ENCODE measurements at regions not wholly inside any gene's neighbourhood (a gene's known extent, or its start where the extent isn't known, plus 50 kb on each side); places are given as distances from the start of the nearest gene placed in this dataset.
"Not testable (repeated sequence)": the region's sequence is repeated elsewhere in the genome, so short reads cannot be mapped to it uniquely, and the experiment has no call there.

DNA sequence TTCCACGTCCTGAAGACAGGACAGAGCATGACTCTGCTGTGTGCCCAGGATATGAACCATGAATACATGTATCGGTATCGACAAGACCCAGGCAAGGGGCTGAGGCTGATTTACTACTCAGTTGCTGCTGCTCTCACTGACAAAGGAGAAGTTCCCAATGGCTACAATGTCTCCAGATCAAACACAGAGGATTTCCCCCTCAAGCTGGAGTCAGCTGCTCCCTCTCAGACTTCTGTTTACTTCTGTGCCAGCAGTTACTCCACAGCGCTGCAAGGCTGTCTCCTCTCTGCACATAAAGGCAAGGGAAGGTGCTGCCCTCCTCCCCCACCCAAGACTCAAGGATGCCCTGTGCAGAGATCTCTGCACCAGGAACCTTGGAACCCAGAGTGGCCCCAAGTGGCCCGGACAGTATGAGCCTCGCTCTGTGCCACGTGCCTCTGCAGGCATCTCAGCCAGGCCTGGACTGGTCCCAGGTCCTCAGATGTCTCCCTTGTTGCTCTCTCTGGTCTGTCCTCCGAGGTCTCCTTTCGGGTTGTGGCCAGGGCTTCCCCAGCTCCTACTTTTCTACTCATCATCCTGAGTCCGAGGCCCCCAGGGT lies 230.3 kb upstream of the PRSS58 start:
- intact Hi-C loops (cut with DNase I), result no loop called here
- H3K27ac ChIP-seq, result no peak overlapping the region
- H3K9me3 ChIP-seq (replicated peaks in 1 of 3), result no peaks in the 10 kb centered on the region
- H3K27me3 ChIP-seq, result no peaks in the 10 kb centered on the region
- H3K36me3 ChIP-seq (replicated peaks in 1 of 2), result no peaks in the 10 kb centered on the region
- TF ChIP-seq POLR2A (IDR thresholded peaks at IDR 0.05), result no peak
- TF ChIP-seq, protein P1, sequence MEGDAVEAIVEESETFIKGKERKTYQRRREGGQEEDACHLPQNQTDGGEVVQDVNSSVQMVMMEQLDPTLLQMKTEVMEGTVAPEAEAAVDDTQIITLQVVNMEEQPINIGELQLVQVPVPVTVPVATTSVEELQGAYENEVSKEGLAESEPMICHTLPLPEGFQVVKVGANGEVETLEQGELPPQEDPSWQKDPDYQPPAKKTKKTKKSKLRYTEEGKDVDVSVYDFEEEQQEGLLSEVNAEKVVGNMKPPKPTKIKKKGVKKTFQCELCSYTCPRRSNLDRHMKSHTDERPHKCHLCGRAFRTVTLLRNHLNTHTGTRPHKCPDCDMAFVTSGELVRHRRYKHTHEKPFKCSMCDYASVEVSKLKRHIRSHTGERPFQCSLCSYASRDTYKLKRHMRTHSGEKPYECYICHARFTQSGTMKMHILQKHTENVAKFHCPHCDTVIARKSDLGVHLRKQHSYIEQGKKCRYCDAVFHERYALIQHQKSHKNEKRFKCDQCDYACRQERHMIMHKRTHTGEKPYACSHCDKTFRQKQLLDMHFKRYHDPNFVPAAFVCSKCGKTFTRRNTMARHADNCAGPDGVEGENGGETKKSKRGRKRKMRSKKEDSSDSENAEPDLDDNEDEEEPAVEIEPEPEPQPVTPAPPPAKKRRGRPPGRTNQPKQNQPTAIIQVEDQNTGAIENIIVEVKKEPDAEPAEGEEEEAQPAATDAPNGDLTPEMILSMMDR (IDR thresholded peaks at IDR 0.05), result no peak
- no peak for DNase-seq
- no peaks in the 10 kb centered on the region for H3K4me1 ChIP-seq (replicated peaks in 1 of 2)
- H3K4me3 ChIP-seq, result no peak overlapping the region
- WGBS, 4 donors, result 70 to 80% (median 72%) methylated on average over 8 to 10 of the region's 10 CpGs

DNA sequence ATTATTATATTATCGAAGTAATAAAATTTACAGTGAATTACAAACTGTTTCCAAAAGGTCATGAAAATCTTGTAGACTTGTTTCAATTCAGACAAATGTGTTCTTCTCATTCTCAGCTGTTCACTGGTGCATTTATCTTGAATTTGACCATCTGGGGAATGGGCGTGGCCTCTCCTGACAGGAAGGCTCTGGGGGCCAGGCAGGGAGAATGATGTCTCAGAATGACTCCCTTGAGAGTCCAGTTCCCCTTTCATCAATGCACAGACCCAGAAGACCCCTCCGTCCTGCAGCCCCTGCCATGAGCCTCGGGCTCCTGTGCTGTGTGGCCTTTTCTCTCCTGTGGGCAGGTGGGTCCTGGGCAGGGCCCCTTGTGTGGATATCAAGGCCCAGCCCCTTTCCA lies 229.7 kb upstream of the PRSS58 start:
- H3K4me3 ChIP-seq; intact Hi-C loops (cut with DNase I): not testable (repeated sequence)
- 50 to 68% (median 59%) methylated on average over 3 to 4 of the region's 4 CpGs for WGBS, 4 donors

DNA sequence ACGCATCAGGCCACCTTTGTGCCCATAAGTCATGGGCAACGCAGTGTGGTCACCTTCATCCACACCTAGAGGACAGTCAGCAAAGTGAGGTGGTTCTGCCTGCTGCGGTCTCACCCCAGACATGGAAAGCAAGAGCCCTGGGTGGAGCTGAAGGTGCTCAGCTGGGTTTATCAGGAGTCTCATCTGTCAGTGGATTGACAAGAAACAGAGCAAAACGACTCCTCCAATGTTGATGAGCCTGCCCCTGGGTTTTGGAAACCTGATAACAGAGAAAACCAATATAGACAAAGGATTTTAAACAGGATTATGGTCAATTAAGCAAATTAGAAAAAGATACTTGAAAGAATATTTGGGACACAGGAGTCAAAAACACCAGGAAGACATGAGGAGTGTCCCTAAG lies 229.3 kb upstream of the PRSS58 start:
- no peak overlapping the region for H3K27ac ChIP-seq
- DNase-seq, result no peak
- H3K4me3 ChIP-seq, result no peak overlapping the region
- intact Hi-C loops (cut with DNase I), result no loop called here
- WGBS, 4 donors, result 59 to 71% (median 64%) methylated on average over 4 of the region's 4 CpGs
- H3K27me3 ChIP-seq, result no peaks in the 10 kb centered on the region
- no peaks in the 10 kb centered on the region for H3K36me3 ChIP-seq (replicated peaks in 1 of 2)
- no peaks in the 10 kb centered on the region for H3K9me3 ChIP-seq (replicated peaks in 1 of 3)
- no peaks in the 10 kb centered on the region for H3K4me1 ChIP-seq (replicated peaks in 1 of 2)
- TF ChIP-seq POLR2A (IDR thresholded peaks at IDR 0.05), result no peak
- TF ChIP-seq, protein P1 (IDR thresholded peaks at IDR 0.05), result no peak

More for the DNA sequence above, 229.7 kb upstream of the PRSS58 start:
- H3K27ac ChIP-seq; H3K9me3 ChIP-seq (replicated peaks in 1 of 3); H3K36me3 ChIP-seq (replicated peaks in 1 of 2); H3K27me3 ChIP-seq; H3K4me1 ChIP-seq (replicated peaks in 1 of 2); DNase-seq: not testable (repeated sequence)

DNA sequence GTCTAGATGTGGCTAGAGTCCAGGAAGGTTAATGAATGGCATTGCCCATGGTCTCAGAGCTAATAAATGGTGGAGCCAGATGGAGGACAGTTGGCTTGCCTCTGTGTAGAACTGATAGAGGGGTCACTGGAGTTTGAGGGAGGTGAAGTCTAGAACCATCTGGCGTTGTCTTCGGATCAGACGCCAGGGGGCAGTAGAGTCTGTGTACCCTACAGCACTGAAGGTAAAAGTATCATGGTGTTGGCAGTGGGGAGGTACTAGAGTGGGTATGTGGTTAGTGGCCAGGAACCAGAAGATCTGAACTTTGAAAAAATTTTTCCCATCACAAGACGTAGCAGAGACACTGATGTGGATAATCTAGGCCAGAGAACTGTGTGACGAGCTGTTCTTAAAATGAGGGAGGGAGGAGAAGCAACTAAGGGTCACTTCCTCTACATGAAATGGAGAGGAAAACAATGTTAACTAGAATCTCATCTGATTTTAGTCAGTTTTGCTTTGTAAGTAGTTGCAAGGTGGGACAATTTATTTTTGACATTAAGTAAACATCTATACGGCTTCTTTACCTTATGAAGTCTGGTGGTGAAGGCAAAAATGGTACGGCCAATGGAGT lies 227.9 kb upstream of the PRSS58 start:
- Histone ChIP-seq H3K36me3 (replicated peaks in 1 of 2) (no peaks in the 10 kb centered on the region), H3K9me3 (replicated peaks in 1 of 3) (no peaks in the 10 kb centered on the region), H3K27me3 (no peaks in the 10 kb centered on the region), H3K4me3 (no peak overlapping the region), H3K4me1 (replicated peaks in 1 of 2) (no peaks in the 10 kb centered on the region), H3K27ac (no peak overlapping the region)
- intact Hi-C loops (cut with DNase I), result no loop called here
- no peak for DNase-seq
- no peak for TF ChIP-seq POLR2A (IDR thresholded peaks at IDR 0.05)
- TF ChIP-seq, protein P1 (IDR thresholded peaks at IDR 0.05), result peak in 2 of 6 experiments; percentile 10 to 17
- WGBS, 4 donors, result 70 to 75% (median 72%) methylated on average over 7 of the region's 7 CpGs
